MM.1S (cell line): ENCODE measurements at regions not wholly inside any gene's neighbourhood (a gene's known extent, or its start where the extent isn't known, plus 50 kb on each side); places are given as distances from the start of the nearest gene placed in this dataset.

Experiments used
- EZH2 ChIP-seq: fragments of 300-600 bp; sonication (generic); optimal IDR thresholded peaks from 2 replicates; pipeline ENCODE3; 2017; ENCODE audit warnings: low read depth, mild to moderate bottlenecking, antibody characterized with exemption, low read length, mixed read lengths
- EZH2phosphoT487 ChIP-seq: fragments of 300-600 bp; sonication (generic); IDR thresholded peaks from 2 replicates; pipeline ENCODE4 v1.6.1; 2018; ENCODE audit warnings: antibody characterized with exemption, low read length
- TF ChIP-seq, protein P1 (sequence below): fragments of 300-600 bp; sonication (generic); IDR thresholded peaks from 2 replicates; pipeline ENCODE4 v1.5.1; 2016; ENCODE audit warnings: antibody characterized with exemption, low read length, mixed read lengths

DNA sequence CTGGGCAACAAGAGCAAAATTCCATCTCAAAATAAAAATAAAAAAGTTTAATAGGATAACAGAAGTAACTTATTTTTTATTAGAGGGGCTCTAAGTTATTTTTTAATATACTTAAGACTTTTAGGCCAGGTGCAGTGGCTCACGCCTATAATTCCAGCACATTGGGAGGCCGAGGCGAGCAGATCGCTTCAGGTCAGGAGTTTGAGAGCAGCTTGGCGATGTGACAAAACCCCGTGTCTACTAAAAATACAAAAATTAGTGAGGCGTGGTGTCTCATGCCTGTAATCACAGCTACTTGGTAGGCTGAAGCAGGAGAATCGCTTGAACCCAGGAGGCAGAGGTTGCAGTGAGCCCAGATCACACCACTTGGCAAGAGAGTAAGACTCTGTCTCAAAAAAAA is 180.5 kb upstream of the NR5A2 start:
- TF ChIP-seq, protein P1, sequence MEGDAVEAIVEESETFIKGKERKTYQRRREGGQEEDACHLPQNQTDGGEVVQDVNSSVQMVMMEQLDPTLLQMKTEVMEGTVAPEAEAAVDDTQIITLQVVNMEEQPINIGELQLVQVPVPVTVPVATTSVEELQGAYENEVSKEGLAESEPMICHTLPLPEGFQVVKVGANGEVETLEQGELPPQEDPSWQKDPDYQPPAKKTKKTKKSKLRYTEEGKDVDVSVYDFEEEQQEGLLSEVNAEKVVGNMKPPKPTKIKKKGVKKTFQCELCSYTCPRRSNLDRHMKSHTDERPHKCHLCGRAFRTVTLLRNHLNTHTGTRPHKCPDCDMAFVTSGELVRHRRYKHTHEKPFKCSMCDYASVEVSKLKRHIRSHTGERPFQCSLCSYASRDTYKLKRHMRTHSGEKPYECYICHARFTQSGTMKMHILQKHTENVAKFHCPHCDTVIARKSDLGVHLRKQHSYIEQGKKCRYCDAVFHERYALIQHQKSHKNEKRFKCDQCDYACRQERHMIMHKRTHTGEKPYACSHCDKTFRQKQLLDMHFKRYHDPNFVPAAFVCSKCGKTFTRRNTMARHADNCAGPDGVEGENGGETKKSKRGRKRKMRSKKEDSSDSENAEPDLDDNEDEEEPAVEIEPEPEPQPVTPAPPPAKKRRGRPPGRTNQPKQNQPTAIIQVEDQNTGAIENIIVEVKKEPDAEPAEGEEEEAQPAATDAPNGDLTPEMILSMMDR: no peak
- TF ChIP-seq EZH2 (no peak), EZH2phosphoT487 (no peak)
